NB4 (cell line): ENCODE measurements at regions not wholly inside any gene's neighbourhood (a gene's known extent, or its start where the extent isn't known, plus 50 kb on each side); places are given as distances from the start of the nearest gene placed in this dataset.

ENCODE experiments used
- CTCF ChIP-seq: IDR thresholded peaks from one replicate; pipeline ENCODE4 v1.5.1; 2012; ENCODE audit warnings: low read depth, low read length
- MYC ChIP-seq: IDR thresholded peaks from 2 replicates; pipeline ENCODE4 v1.6.1; 2011; ENCODE audit warnings: low read depth, low read length

- no peak for TF ChIP-seq CTCF
- TF ChIP-seq MYC: no peak
Measured at GRCh38 chr1:239263801-239264200, 122.6 kb upstream of the CHRM3 start.
